ENCODE measurements at regions not wholly inside any gene's neighbourhood (a gene's known extent, or its start where the extent isn't known, plus 50 kb on each side); places are given as distances from the start of the nearest gene placed in this dataset.

DNA sequence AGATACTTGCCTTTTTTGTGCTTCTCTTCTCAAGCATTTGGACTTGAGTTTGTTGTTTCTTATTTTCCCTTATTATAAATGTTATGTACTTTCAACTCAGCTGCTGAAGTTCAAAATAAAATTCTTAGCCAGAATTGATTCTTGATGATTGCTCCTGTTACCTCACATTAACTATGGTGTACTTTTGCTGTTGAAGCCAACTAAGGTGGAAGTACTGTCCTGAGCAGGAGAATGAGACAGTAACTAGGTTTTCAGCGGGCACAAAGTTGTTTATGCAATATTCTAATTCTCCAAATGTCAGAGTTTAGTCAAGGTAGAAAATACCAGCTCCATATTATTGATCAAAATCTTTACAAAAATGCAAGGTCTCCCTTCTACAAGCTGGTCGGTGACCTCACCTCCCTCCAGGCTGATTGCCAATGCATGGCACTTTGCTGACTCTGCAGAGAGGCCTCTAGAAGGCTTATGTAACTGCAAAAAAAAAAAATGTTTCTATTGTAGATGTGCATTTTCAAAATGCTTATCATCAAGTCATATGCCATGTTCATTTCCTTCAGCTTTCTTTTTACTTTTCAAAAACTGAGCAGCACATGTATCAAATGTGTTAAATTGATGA lies 1783.5 kb upstream of the WWC1 start:
- TF ChIP-seq CTCF (IDR thresholded peaks at IDR 0.05) = no peak
- no peaks in the 10 kb centered on the region for H3K4me1 Mint-ChIP-seq (ENCODE audit: low read depth)
- H3K36me3 Mint-ChIP-seq (ENCODE audit: low read depth) = no peaks in the 10 kb centered on the region
- no peak overlapping the region for H3K4me3 Mint-ChIP-seq (ENCODE audit: unreplicated experiment)
- no peak overlapping the region for H3K27ac Mint-ChIP-seq (ENCODE audit: unreplicated experiment)
- H3K9me3 Mint-ChIP-seq (ENCODE audit: low read depth) = peaks cover 4% of the 10 kb centered on the region
- H3K27me3 Mint-ChIP-seq (ENCODE audit: low read depth) = peaks cover 3% of the 10 kb centered on the region
- no peak for DNase-seq (ENCODE audit: low spot score)

GRCh38 chr5:166509085-166509484 lies 1782.4 kb upstream of the WWC1 start:
- Mint-ChIP-seq H3K9me3 (ENCODE audit: low read depth) (peaks cover 4% of the 10 kb centered on the region), H3K4me3 (ENCODE audit: unreplicated experiment) (no peak overlapping the region), H3K27ac (ENCODE audit: unreplicated experiment) (no peak overlapping the region), H3K27me3 (ENCODE audit: low read depth) (no peaks in the 10 kb centered on the region), H3K4me1 (ENCODE audit: low read depth) (no peaks in the 10 kb centered on the region), H3K36me3 (ENCODE audit: low read depth) (no peaks in the 10 kb centered on the region)
- no peak for DNase-seq (ENCODE audit: low spot score)
- no peak for TF ChIP-seq CTCF (IDR thresholded peaks at IDR 0.05)

GRCh38 chr5:166517976-166518375 lies 1773.5 kb upstream of the WWC1 start:
- DNase-seq (ENCODE audit: low spot score) = no peak
- no peak overlapping the region for H3K27ac Mint-ChIP-seq (ENCODE audit: unreplicated experiment)
- no peaks in the 10 kb centered on the region for H3K4me1 Mint-ChIP-seq (ENCODE audit: low read depth)
- no peaks in the 10 kb centered on the region for H3K9me3 Mint-ChIP-seq (ENCODE audit: low read depth)
- TF ChIP-seq CTCF (IDR thresholded peaks at IDR 0.05) = no peak
- H3K27me3 Mint-ChIP-seq (ENCODE audit: low read depth) = no peaks in the 10 kb centered on the region
- H3K4me3 Mint-ChIP-seq (ENCODE audit: unreplicated experiment) = no peak overlapping the region
- H3K36me3 Mint-ChIP-seq (ENCODE audit: low read depth) = no peaks in the 10 kb centered on the region

DNA sequence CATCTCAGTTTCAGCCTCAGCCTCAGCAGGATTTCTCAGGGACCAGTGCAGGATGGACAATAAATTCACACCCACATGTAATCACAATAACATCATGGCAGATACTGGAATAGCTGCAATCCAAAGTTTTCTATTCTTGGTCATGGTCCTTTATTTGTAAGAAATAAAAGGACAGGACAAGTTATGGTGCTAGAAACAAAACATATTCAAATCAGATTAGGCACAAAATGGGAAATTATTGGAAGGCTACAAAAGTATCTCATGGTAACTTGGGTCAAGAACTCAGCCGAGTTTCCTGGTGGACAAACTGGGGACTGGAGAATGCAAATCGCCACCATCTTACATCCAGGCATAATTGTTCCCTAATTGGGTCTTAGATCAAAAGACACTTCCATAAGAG lies 1768.2 kb upstream of the WWC1 start:
- Mint-ChIP-seq H3K27ac (ENCODE audit: unreplicated experiment) (no peak overlapping the region), H3K4me1 (ENCODE audit: low read depth) (no peaks in the 10 kb centered on the region), H3K36me3 (ENCODE audit: low read depth) (no peaks in the 10 kb centered on the region), H3K27me3 (ENCODE audit: low read depth) (peaks cover 2% of the 10 kb centered on the region), H3K9me3 (ENCODE audit: low read depth) (no peaks in the 10 kb centered on the region), H3K4me3 (ENCODE audit: unreplicated experiment) (no peak overlapping the region)
- DNase-seq (ENCODE audit: low spot score) = no peak
- TF ChIP-seq CTCF (IDR thresholded peaks at IDR 0.05) = no peak

GRCh38 chr5:166529200-166529599 lies 1762.2 kb upstream of the WWC1 start:
- no peaks in the 10 kb centered on the region for H3K36me3 Mint-ChIP-seq (ENCODE audit: low read depth)
- no peak overlapping the region for H3K27ac Mint-ChIP-seq (ENCODE audit: unreplicated experiment)
- no peak for TF ChIP-seq CTCF (IDR thresholded peaks at IDR 0.05)
- no peaks in the 10 kb centered on the region for H3K9me3 Mint-ChIP-seq (ENCODE audit: low read depth)
- no peak overlapping the region for H3K4me3 Mint-ChIP-seq (ENCODE audit: unreplicated experiment)
- H3K4me1 Mint-ChIP-seq (ENCODE audit: low read depth) = no peaks in the 10 kb centered on the region
- H3K27me3 Mint-ChIP-seq (ENCODE audit: low read depth) = peaks cover 2% of the 10 kb centered on the region
- DNase-seq (ENCODE audit: low spot score) = no peak
